ENCODE measurements at regions not wholly inside any gene's neighbourhood (a gene's known extent, or its start where the extent isn't known, plus 50 kb on each side); places are given as distances from the start of the nearest gene placed in this dataset.

DNA sequence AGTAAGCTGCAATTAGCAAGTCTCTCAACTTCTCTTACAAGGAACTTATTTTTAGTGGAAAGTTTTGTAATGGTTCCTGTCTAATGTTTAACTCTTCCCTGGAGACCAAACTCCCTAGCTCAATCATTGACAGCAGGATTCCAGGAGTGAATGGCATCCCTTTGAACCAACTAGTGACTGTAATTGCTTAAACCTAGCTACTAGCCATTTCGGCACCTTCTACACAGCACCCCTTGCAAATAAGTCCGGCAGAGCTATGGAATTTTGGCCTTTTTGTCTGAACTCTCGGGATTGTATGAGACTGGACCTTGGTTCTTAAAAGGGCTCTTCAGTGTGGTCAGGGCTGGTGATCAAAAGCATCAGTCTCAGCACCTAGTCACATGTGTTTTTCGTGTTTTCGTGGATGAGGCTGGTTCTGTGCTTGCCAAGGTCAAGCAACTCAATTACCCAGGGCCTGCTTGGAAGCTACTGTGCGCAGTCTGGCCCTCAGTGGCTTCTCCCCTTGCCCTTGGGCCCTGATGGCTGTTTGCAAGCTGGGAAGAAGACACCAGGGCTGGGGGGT is 135.3 kb upstream of the NEDD9 start:
- no peak overlapping the region for H3K4me3 ChIP-seq
- peak overlapping the region in 5 of 8 donors; percentile 47 to 90 (median 77) for H3K27ac ChIP-seq
- H3K27me3 ChIP-seq (replicated peaks in 1 of 7), result no peaks in the 10 kb centered on the region
- H3K4me1 ChIP-seq, result peaks cover 34 to 100% (median 79%) of the 10 kb centered on the region in 6 donors
- H3K36me3 ChIP-seq, result peaks cover 0 to 24% (median 0%) of the 10 kb centered on the region in 6 donors
- 75 to 94% (median 89%) methylated on average over 6 of the region's 6 CpGs for WGBS, 5 donors
- no peak for TF ChIP-seq POLR2A (IDR thresholded peaks at IDR 0.05)
- no peak for TF ChIP-seq POLR2AphosphoS5 (IDR thresholded peaks at IDR 0.05)
- TF ChIP-seq, protein P1, sequence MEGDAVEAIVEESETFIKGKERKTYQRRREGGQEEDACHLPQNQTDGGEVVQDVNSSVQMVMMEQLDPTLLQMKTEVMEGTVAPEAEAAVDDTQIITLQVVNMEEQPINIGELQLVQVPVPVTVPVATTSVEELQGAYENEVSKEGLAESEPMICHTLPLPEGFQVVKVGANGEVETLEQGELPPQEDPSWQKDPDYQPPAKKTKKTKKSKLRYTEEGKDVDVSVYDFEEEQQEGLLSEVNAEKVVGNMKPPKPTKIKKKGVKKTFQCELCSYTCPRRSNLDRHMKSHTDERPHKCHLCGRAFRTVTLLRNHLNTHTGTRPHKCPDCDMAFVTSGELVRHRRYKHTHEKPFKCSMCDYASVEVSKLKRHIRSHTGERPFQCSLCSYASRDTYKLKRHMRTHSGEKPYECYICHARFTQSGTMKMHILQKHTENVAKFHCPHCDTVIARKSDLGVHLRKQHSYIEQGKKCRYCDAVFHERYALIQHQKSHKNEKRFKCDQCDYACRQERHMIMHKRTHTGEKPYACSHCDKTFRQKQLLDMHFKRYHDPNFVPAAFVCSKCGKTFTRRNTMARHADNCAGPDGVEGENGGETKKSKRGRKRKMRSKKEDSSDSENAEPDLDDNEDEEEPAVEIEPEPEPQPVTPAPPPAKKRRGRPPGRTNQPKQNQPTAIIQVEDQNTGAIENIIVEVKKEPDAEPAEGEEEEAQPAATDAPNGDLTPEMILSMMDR (IDR thresholded peaks at IDR 0.05 in 8 of 11, conservative IDR thresholded peaks at IDR 0.05 in 3 of 11), result no peak
- no peak for DNase-seq
- H3K9me3 ChIP-seq, result no peaks in the 10 kb centered on the region
- intact Hi-C loops (cut with DNase I; ENCODE audit: low total_unique reads), result no loop called here

DNA sequence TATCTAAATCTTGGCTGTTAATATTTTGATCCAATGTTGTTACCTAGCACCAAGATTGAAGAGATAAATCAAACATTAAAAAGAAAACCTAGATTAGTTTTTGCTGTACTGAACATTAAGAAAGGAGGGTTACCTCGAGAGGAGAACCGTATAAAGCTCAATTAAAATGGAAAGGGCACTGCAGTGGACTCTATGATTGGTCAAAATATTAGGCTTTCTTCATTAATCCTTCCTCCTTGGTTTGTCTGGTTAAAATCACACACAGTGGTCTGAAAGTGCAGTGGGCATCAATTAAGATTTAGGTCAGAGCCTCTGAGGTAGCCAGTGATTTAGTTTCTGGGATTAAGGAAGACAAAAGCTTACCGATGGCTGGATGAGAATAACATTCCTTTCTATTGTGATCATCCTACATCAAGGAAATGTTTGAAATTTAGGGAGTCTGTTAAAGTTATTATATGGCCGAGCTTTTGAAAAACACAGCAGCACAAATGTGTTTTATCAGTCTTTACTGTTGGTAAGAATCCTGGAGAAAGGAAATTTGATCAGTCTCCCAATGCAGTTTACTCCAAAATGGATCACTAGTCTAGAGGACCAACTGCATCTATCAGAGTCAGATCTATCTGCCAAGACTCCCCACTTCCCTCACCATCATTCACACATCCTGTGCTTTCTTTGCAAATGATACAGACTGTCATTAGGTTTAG is 134.6 kb upstream of the NEDD9 start:
- intact Hi-C loops (cut with DNase I; ENCODE audit: low total_unique reads), result no loop called here
- no peak for DNase-seq
- H3K4me3 ChIP-seq, result peak overlapping the region in 1 of 8 donors; percentile 33
- no peaks in the 10 kb centered on the region for H3K9me3 ChIP-seq
- H3K36me3 ChIP-seq, result peaks cover 0 to 30% (median 0%) of the 10 kb centered on the region in 6 donors
- WGBS, 5 donors, result 79 to 87% (median 85%) methylated on average over 4 of the region's 4 CpGs
- H3K27ac ChIP-seq, result peak overlapping the region in 7 of 8 donors; percentile 39 to 90 (median 69)
- H3K27me3 ChIP-seq (replicated peaks in 1 of 7), result no peaks in the 10 kb centered on the region
- no peak for TF ChIP-seq POLR2AphosphoS5 (IDR thresholded peaks at IDR 0.05)
- TF ChIP-seq, protein P1 (IDR thresholded peaks at IDR 0.05 in 8 of 11, conservative IDR thresholded peaks at IDR 0.05 in 3 of 11), result no peak
- no peak for TF ChIP-seq POLR2A (IDR thresholded peaks at IDR 0.05)
- H3K4me1 ChIP-seq, result peaks cover 33 to 100% (median 75%) of the 10 kb centered on the region in 6 donors

DNA sequence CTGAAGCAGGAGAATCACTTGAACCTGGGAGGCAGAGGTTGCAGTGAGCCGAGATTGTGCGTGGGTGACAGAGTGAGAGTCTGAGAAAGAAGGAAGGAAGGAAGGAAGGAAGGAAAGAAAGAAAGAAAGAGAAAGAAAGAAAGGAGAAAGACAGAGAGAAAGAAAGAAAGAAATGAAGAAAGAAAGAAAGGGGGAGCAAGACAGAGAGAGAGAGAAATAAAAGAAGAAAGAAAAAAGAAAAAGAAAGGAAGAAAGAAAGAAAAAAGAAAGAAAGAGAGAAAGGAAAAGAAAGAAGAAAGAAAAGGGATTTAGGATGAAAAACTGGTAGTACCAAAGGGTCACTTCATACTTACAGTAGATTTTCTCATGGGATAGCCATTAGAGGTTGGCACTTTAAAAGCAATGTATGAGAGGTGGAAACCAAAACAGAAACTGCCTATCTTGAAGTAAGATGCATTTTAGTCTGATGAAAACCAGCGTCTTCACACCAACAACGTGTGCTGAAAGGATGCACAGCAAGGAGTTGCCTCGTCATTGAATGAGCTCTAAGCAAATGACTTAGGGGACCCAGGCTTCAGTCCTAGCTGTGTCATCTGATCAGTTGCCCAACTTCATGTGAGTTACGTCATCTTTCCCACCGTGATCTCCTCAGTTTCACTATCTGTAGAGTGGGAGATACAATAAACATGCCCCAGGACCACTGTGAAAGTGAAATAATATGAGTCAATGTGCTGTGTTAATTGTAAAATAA is 133.9 kb upstream of the NEDD9 start:
- Histone ChIP-seq H3K36me3 (peaks cover 0 to 37% (median 0%) of the 10 kb centered on the region in 6 donors), H3K27ac (peak overlapping the region; percentile 39 to 90 (median 62)), H3K27me3 (replicated peaks in 1 of 7) (no peaks in the 10 kb centered on the region), H3K4me1 (peaks cover 33 to 99% (median 70%) of the 10 kb centered on the region in 6 donors), H3K9me3 (no peaks in the 10 kb centered on the region), H3K4me3 (peak overlapping the region in 1 of 8 donors; percentile 33)
- TF ChIP-seq, protein P1 (IDR thresholded peaks at IDR 0.05 in 8 of 11, conservative IDR thresholded peaks at IDR 0.05 in 3 of 11), result no peak
- TF ChIP-seq POLR2A (IDR thresholded peaks at IDR 0.05) (no peak), POLR2AphosphoS5 (IDR thresholded peaks at IDR 0.05) (peak in 1 of 3 donors; percentile 74)
- intact Hi-C loops (cut with DNase I; ENCODE audit: low total_unique reads), result no loop called here
- WGBS, 5 donors, result 34 to 58% (median 50%) methylated on average over 7 of the region's 7 CpGs
- DNase-seq, result no peak
